ENCODE measurements at regions not wholly inside any gene's neighbourhood (a gene's known extent, or its start where the extent isn't known, plus 50 kb on each side); places are given as distances from the start of the nearest gene placed in this dataset.

DNA sequence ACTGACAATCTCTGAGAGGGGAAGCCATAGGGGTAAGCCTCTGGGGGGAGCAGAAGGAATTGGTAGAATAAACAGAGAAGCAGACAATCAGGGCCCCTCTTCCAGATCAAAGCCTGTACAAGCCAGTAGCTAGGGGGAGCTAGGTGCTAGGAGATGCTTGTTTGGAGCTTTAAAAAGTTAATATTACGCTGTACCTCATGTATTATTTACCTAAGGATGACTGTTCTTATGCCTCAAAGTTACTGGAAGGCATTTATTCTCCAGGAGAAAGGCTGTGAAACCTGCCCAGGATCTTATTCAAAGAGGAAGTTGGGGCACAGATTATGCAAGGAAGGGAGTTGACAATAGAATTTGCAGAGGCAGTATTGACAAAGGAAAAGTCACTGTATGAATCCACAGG is 111.8 kb upstream of the SLC35F1 start:
- TF ChIP-seq, protein P1, sequence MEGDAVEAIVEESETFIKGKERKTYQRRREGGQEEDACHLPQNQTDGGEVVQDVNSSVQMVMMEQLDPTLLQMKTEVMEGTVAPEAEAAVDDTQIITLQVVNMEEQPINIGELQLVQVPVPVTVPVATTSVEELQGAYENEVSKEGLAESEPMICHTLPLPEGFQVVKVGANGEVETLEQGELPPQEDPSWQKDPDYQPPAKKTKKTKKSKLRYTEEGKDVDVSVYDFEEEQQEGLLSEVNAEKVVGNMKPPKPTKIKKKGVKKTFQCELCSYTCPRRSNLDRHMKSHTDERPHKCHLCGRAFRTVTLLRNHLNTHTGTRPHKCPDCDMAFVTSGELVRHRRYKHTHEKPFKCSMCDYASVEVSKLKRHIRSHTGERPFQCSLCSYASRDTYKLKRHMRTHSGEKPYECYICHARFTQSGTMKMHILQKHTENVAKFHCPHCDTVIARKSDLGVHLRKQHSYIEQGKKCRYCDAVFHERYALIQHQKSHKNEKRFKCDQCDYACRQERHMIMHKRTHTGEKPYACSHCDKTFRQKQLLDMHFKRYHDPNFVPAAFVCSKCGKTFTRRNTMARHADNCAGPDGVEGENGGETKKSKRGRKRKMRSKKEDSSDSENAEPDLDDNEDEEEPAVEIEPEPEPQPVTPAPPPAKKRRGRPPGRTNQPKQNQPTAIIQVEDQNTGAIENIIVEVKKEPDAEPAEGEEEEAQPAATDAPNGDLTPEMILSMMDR (IDR thresholded peaks at IDR 0.05): no peak
- TF ChIP-seq POLR2A (IDR thresholded peaks at IDR 0.05): no peak

Measured in adrenal gland (tissue), 5 donors.